Uterus (tissue), 2 donors: ENCODE measurements at regions not wholly inside any gene's neighbourhood (a gene's known extent, or its start where the extent isn't known, plus 50 kb on each side); places are given as distances from the start of the nearest gene placed in this dataset.

Source experiments
- POLR2A ChIP-seq, 2 donors: fragments of 450-650 bp; IDR thresholded peaks; one replicate each; pipeline ENCODE4 v1.6.1; 2016; ENCODE audit warnings: antibody characterized with exemption in 2 of 2, mild to moderate bottlenecking in 1 of 2, moderate library complexity in 1 of 2
- TF ChIP-seq, protein P1 (sequence below), 4 experiments: fragments of 200-600 bp in 2 of 4; fragments of 450-650 bp in 2 of 4; sonication (generic) in 2 of 4; IDR thresholded peaks; one replicate each; pipeline ENCODE4 v1.5.1; 2016 to 2019; ENCODE audit warnings: antibody characterized with exemption in 4 of 4, mild to moderate bottlenecking in 2 of 4, moderate library complexity in 1 of 4

DNA sequence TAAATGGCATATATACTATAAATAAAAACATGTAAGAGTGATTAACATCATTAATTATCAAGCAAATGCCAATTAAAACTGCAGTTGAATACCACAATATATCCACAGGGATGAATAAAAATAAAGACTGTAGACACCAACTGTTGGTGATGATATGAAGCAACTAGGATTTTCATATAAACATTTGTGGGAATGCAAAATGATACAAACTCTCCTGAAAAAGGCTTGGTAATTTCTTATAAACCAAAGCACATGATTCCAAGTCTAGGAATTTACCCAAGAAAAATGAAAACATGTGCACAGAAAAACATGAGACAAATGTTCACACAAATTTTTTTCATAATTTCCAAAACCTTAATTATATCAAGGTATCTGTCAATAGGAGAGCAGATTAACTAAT is 448.1 kb downstream of the ETV1 start:
- TF ChIP-seq, protein P1, sequence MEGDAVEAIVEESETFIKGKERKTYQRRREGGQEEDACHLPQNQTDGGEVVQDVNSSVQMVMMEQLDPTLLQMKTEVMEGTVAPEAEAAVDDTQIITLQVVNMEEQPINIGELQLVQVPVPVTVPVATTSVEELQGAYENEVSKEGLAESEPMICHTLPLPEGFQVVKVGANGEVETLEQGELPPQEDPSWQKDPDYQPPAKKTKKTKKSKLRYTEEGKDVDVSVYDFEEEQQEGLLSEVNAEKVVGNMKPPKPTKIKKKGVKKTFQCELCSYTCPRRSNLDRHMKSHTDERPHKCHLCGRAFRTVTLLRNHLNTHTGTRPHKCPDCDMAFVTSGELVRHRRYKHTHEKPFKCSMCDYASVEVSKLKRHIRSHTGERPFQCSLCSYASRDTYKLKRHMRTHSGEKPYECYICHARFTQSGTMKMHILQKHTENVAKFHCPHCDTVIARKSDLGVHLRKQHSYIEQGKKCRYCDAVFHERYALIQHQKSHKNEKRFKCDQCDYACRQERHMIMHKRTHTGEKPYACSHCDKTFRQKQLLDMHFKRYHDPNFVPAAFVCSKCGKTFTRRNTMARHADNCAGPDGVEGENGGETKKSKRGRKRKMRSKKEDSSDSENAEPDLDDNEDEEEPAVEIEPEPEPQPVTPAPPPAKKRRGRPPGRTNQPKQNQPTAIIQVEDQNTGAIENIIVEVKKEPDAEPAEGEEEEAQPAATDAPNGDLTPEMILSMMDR (IDR thresholded peaks at IDR 0.05): no peak
- TF ChIP-seq POLR2A (IDR thresholded peaks at IDR 0.05): no peak
